T-helper 1 cell (primary cell): ENCODE measurements at regions not wholly inside any gene's neighbourhood (a gene's known extent, or its start where the extent isn't known, plus 50 kb on each side); places are given as distances from the start of the nearest gene placed in this dataset.

ENCODE experiments used
- DNase-seq, 5 donors: peaks; one replicate each; pipeline ENCODE4 v3.0.0-alpha.2; 2012 to 2020

DNA sequence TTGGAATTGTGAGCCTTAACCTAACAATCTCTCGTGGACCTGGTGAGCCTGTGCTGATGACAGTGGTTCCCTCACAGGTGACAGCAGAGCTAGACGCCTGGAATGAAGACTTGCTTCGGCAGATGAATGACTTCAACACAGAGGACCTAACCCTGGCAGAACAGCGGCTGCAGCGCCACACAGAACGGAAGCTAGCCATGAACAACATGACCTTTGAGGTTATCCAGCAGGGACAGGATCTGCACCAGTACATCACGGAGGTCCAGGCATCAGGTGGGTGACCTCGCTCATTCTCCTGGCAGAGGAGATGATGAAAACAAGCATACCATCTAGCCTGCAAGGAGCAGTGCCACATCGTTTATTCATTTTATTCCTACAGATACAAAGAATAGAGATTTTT, 316.9 kb upstream of the UMPS start:
- no peak for DNase-seq

DNA sequence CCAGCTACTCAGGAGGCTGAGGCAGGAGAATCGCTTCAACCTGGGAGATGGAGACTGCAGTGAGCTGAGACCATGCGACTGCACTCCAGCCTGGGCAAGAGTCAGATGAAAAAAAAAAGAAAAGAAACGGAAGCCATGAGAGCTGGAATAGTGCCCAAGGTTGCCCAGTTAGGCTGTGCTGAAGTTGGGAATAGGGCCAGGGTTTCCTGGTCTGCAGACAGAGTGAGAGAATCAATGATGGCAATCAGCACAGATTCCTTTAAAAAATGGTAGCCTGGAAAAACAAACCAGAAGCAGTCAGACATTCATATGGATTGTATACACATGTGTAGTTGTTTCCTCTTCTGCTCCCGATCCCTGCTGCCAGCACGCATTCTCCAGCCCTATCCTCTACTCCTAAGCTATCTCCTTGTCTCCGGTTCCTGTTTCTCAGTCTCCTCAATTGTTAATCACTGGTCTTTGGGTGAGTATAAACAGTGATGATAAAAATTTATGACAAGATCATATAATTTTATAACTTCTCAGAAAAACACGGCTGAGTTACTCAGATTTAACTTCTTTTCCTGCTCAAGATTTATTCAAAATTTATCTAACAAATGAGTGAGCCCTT, 316.2 kb upstream of the UMPS start:
- DNase-seq, result no peak

DNA sequence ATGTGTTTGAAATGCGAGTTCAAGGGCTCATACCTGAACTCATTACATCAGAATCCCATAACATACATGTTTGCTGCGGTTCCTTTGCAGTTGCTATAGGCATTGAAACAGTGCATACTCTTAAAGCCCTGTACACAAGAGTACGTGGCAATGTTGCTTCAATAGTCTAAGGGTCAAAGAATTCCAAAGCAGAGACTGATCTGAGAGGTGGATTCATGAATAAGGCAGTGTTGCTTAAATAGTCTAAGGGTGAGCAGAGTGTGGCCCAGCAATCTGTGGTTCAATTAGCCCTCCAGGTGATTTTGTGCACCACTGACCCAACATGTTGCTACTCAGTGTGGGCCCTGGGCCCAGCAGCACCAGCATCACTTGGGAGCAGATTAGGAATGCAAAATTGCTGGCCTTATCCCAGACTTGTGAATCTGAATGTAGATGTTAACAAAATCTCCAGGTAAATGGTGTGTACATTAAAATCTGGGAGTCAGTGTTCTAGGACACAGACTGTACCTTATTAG, 314.7 kb upstream of the UMPS start:
- no peak for DNase-seq

DNA sequence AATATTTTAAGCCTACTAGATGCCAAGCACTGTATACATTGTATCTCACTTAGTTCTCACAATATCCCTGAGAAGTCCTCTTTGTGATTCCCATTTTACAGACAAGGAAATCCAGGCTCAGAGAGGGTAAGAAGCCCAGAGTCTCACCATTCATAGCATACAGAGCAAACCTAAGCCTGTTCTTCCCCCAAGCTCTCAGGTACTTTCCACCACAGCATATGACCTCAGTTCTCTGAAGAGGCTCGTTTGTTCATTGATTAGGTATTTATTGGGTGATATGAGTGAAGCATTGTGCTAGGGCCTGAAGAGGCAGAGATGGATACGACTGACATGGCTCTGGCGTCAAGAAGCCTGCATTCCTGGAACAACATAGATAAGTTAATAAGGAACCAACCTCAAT, 310.9 kb upstream of the UMPS start:
- no peak for DNase-seq

DNA sequence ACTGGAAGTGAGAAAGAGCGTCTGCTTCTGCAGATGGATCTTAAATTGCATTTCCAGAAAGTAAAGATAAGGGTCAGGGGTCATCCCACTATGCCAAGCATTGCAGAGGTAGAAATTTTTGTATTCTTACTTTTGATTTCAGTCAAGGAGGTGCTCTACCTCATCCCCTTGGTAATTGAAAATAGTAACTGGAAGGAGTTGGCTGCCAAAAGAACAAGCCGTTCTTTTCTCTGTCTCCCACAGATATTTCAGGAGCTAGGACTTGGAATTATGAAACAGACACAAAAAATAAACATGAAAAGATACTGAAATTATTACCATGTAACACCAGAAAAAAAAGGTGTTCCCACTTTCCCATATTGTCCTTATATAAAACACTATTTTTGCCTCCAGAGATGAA, 309.9 kb upstream of the UMPS start:
- DNase-seq, result no peak

DNA sequence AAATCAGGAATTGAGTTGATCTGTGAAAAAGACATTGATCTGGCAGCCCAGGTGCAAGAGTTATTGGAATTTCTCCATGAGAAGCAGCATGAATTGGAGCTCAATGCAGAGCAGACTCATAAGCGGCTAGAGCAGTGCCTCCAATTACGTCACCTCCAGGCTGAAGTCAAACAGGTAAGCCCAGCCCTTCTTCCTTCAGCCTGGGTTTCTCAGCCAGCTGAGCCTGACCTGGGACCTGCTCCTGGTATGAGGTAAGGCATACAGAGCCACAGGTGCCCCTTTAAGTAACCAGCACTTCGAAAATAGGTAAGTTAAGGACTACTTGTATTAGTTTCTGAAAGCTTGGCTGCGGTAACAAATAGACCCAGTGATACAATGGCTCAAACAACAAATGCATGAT, 307.4 kb upstream of the UMPS start:
- DNase-seq, result no peak

DNA sequence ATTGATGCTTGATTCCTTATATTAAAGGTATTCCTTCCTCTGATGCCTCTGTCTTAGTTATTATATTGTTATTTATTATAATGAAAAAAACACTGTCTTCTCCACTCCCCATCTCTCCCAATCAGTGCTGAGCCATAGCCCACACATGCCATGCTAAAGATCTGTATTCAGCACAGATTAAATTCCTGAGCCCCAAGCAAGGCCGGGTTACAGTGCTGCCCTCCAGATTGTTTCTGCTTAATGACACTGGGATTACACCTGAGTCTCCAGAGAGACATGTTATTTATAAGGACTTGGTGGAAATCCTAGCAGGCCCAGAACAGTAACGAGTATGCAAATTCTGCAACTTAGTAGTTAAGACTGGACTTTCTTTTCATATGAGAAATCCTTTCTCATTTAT, 305.9 kb upstream of the UMPS start:
- DNase-seq, result no peak

DNA sequence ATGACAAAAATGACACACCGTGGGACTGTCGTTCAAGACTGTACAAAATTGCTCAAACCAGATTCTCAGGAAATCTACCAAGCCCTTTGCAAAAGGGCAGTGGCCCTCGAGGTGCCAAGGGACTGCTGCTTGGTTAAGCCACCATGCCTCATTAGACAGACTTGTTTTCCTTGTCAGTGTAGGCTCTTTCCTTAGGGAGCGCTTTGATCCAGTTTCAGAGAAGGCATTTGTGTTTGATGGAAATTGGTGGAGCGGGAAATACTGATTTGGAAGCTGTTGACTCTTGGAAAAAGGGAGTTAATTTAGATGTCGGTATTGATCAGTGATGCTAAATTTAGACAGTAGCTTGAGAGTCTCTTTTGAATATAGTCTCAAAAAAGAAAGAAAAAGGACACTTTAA, 304.3 kb upstream of the UMPS start:
- no peak for DNase-seq

DNA sequence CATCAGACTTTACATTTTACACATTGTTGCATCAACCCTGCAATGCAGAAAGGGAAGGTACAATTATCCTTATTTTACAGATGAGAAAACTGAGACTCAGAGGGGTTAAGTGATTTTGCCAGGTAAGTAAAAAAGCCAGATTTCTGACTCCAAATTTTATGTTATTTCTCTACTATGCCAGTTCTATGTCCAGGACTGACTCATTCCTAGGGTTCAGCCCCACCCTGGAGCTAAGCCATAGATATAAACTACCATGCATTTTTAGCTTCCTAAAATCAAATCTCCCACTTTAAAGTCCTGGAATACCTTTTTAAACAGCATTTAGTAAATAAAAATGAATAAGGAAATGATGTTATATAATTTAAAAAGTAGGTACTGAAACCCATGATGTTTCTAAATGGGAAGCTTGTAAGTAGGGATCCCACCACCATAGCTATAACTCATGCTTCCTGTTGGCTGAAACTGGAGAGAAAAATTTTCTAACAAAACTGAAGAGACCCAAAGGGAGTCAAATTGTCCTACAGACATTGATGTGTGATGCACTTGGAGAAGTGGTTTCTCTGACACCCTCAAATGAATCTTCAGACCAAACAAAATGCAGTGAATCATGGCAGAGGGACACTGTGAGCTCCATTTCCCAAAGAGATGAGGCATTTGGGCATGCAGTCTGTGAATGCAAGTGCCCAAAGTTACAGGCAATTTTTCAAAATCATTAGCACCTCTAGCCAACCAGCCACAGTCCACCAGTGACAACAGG, 301.7 kb upstream of the UMPS start:
- DNase-seq, result no peak

DNA sequence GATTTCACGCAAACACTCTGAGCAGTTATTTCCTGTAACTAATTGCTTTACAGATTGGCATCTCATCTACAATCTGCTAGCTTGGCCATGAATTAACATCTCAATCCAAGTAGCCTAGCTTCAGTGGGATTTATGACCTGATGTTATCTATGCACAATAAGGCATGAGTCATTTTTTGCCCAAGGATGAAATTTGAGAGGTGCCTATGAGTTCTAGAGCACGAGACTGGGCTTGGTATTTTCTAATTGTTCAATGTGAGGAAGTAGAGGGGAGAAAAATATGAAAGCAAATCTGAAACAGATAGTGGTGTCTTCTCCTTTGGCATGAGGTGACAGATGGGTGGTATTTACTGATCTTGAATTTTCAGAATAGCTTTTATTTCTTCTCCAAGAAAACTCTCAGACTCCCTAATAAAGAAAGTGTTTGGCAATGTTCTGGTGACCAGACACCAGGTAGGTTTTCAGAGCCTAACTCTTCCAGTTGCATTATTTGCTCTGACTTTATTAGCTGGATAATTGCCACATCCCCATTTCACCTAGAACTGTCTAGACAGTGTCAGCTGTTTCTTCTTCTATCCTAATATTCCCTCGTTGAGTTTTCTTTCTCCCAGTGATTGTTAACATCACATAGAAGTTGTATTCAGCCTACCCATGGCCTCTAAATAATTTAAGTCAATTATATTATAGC, 301.0 kb upstream of the UMPS start:
- no peak for DNase-seq

DNA sequence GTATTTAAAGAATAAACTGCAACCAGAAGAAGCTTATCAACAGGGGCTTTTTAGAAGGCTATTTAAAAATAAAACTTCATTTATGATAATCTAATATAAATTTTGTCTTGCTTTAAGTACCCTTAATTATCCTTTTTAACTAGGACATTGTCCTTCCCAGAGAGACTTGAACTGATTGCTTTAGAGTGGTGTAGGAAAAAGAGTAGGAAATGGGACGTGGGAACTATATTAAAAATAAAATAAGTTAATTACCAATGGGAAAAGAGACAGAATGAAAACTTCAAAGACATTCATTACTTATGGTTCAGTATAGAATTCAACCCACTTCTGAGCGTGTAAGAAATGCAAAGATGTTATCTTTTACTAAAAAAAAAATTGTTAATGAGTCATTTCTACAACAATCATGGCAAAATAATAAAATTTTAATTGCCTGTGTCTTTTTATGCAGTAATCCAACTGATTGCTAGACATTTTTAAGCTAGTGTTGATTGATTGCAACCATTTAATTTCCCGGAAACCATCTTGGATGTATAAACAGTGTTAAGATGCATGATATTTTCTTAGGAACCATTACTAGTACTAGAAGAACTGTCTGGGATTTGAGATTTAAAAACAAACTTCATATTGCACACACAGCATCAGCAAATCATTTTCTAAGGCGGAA, 298.8 kb upstream of the UMPS start:
- DNase-seq, result no peak

DNA sequence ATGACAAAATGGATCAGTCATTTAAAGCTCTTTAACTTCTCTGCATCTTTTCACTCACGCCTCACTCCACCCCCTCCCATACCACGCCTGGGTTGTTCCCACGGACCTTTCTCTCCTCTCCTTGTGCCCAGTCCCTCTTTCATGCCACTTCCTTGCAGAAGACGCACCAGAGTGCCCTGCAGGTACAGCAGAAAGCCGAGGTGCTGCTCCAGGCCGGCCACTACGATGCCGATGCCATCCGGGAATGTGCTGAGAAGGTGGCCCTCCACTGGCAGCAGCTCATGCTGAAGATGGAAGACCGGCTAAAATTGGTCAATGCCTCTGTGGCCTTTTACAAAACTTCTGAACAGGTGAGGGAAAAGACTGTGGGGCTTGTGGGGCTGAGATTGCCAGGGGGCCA, 296.1 kb upstream of the UMPS start:
- DNase-seq, result no peak

DNA sequence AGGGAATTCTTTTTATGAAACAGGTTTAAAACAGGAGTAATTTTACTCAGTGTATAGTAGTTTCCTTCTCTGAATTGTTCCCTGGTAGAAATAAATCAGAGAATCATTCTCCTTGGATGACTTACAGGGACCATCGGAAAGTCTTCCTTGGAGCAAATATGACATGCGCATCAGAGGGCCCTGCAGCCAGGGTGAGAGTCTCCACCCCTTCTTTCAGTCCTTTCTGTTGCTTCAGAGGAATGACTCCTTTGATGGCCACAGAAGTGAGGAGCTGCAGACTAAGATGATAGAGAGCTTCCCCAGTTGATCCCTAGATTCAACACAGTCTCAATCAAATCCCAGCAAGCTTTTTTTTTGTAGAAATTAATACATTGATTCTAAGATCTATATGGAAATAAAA, 294.8 kb upstream of the UMPS start:
- DNase-seq, result no peak

DNA sequence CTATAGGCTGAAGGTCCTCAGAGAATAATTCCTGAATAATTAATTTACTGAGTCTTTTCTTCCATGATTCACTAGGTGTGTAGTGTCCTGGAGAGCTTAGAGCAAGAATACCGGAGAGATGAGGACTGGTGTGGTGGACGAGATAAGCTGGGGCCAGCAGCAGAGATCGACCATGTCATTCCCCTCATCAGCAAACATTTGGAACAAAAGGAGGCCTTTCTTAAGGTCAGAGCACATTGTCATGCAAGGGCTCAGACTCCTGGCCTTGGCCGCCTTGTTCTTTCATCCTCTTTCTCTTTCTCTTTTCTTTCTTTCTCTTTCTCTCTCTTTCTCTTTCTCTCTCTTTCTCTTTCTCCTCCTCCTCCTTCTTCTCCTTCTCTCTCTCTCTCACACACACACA, 291.4 kb upstream of the UMPS start:
- DNase-seq, result no peak

DNA sequence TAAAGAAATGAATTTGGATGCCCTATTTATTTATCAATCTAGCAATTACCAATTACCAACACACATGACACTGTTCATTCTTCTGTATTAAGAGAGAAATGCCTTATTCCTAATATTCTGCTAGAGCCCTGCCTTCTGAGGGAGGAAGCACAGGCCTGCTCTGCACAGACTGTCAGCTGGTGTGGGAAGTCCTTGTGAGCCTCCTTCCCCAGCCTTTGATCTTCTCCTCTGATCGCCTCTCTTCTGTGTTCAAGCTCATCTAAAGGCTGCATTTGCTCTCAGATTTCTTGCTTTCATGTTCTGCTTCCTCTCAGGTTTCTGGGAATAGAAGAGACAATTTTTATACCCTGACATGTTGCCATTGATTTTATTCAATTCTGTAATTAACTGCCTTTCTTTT, 290.6 kb upstream of the UMPS start:
- DNase-seq, result no peak

DNA sequence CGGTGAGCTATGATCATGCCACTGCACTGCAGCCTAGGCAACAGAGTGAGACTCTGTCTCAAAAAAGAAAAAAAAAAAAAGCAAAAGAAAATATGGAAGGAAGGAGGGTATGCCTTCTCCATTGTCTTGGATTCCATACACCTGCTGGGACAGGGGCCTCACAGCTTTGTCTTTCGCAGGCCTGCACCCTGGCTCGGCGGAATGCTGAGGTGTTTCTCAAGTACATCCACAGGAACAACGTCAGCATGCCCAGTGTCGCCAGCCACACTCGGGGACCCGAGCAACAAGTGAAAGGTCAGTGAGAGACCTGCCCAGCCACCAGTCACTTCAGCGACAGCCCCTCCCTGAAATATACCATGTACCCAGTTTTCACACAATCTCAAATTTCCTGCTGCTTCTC, 288.5 kb upstream of the UMPS start:
- no peak for DNase-seq

DNA sequence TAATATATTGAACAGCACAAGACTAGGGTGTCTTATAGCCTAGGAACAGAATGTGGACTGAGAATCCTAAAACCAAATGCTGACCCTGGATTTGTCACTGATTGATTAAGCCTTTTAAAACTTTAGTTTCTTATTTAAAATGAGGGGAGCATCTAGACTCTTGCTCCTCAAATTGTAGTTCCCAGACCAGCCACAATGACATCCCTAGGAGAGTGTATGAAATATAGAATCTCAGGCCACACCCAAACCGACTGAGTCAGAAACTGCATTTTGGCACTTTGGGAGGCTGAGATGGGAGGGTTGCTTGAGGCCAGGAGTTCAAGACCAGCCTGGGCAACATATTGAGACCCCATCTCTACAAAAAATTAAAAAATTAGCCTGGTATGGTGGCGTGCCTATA, 287.8 kb upstream of the UMPS start:
- DNase-seq, result no peak

DNA sequence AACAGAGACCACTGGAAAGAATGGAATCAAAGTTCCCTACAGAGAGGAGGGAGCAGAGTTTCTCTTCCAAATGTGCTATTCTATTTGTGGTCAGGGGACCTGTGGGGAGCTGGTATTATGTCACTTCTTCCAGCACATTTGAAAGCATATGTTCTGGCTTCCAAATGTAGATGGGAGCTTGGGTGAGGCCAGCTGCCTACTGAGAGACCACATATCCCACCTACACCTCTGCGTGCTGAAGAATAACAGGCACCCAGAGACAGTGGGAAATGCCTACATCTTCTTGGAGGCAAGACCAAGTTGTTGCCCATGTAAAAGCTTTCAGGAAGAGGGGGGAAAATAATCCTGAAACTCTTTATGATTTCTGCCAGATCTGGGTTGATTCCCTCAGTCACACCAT, 286.8 kb upstream of the UMPS start:
- DNase-seq, result no peak

DNA sequence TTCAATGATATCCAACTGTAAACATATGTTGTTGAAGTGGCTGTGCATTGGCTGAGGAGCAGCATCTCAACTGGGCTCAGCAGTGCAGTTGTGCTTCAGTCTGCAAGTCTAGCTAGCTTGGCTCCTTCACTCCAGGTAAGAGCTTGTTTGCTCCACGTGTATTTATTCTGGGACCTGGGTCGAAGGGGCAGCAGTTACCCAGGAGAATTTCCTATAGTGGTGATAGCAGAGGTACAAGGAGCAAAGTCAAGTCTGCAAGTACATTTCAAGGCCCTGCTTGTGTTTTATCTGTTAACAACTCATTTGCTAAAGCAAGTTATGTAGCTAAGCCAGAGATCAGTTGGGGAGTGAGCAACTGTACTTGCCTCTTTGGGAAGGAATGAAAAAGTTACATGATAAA, 286.2 kb upstream of the UMPS start:
- no peak for DNase-seq

DNA sequence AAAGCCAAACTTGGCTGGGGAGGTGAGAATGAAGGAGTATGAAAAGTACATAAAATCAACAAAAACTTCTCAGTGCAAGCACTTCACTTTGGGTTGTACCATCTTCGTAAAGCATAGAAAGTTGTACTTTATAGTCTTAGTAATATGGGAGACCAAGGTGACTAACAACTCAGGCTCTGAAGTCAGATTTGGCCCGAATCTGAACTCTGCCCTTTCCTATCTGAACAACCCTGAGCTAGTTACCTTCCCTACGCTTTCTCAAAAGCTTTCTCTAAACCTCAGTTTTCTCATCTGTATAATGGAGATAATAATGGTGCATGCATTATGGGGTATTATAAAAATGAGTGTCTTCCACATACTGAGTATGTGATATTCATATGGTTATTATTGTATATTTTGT, 285.4 kb upstream of the UMPS start:
- DNase-seq, result no peak

DNA sequence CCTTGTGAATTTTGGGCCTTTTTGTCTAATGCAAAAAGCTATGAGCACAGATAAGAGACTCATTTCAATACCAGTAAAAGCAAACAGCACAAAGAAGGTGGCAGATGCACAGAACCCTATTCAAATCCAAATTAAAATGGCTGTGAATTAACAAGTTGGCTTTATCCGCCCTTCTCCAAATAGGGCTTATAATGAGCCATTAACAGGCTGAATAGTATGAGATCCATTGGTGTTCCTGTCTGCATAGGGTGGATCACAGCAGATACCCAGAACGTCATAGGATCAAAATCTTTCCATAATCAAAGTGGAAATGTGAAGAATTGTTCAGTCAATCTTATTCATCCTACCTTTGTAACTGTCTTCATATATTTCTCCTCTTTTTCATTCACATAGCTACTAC, 282.4 kb upstream of the UMPS start:
- DNase-seq, result no peak

DNA sequence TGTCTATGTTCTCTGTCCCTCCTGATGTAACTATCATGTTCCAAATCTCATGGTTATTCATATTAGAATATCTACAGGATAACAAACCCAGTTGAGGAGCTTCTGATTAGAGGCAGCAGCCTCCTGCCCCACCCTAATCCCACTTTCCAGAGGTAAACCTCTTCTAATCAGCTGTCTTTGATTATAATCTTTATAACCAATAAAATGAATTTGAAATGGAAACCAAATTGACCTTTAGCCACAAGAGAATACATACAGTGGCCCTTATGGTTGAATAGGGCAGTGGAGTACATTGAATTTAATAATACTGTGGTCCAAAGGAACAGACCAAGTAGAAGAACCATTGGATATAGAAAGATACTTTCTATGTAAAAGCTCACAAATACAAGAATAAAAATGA, 281.3 kb upstream of the UMPS start:
- DNase-seq, result no peak

DNA sequence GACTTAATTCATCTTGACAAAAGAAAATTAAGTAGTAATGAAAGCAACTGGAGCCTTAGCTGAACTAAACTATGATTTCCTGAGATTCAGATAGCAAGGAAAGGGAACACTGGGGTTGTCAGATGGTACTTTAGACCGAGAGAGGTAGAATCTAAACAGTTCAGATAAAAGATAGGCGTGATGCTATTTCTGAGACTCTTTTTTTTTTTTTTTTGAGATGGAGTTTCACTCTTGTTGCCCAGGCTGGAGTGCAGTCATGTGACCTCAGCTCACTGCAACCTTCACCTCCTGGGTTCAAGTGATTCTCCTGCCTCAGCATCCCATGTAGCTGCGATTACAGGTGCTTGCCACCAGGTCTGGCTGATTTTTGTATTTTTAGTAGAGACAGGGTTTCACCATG, 279.9 kb upstream of the UMPS start:
- no peak for DNase-seq
